ENCODE measurements at regions not wholly inside any gene's neighbourhood (a gene's known extent, or its start where the extent isn't known, plus 50 kb on each side); places are given as distances from the start of the nearest gene placed in this dataset.

DNA sequence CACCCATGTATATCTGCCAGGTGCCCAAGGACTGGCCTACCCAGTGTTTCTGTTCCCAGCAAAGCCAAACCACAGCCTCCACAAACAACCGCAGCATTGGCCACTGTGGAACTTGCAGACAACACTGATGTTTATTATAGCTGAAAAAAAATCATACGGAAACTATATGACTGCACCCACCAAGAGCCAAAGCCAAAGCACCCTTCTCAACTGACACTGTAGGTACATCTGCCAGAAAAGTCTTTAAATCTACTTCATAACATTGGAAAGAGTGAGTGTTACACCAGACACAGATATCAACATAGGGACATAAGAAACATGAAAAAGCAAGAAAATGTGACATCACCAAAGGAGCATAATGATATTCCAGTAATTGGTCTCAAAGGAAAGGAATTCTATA lies 428.0 kb downstream of the PSAT1 start:
- H4K20me1 ChIP-seq (replicated peaks; ENCODE audit: control insufficient read depth, extremely low read depth, insufficient read depth, low read length), result no peaks in the 10 kb centered on the region
- H3K27ac ChIP-seq (ENCODE audit: insufficient read depth, low read depth, low read length), result no peak overlapping the region
- no TSS peak for BruUV-seq (replicated peaks)
- intact Hi-C loops (cut with micrococcal nuclease), result no loop called here
- no peak for TF ChIP-seq EZH2 (IDR thresholded peaks at IDR 0.05; ENCODE audit: borderline replicate concordance, low read depth, low read length, severe bottlenecking)
- no peak for TF ChIP-seq JUN (IDR thresholded peaks at IDR 0.05; ENCODE audit: borderline replicate concordance, insufficient read depth, insufficient read length, low read depth)
- no peak for TF ChIP-seq POLR2AphosphoS5 (IDR thresholded peaks at IDR 0.05; ENCODE audit: insufficient read depth, low read depth, low read length)
- TF ChIP-seq, protein P1, sequence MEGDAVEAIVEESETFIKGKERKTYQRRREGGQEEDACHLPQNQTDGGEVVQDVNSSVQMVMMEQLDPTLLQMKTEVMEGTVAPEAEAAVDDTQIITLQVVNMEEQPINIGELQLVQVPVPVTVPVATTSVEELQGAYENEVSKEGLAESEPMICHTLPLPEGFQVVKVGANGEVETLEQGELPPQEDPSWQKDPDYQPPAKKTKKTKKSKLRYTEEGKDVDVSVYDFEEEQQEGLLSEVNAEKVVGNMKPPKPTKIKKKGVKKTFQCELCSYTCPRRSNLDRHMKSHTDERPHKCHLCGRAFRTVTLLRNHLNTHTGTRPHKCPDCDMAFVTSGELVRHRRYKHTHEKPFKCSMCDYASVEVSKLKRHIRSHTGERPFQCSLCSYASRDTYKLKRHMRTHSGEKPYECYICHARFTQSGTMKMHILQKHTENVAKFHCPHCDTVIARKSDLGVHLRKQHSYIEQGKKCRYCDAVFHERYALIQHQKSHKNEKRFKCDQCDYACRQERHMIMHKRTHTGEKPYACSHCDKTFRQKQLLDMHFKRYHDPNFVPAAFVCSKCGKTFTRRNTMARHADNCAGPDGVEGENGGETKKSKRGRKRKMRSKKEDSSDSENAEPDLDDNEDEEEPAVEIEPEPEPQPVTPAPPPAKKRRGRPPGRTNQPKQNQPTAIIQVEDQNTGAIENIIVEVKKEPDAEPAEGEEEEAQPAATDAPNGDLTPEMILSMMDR (IDR thresholded peaks at IDR 0.05; ENCODE audit: extremely low read depth in 1 of 2, insufficient read depth in 1 of 2, low read depth in 1 of 2, low read length in 2 of 2), result no peak
- TF ChIP-seq MYC (IDR thresholded peaks at IDR 0.05; ENCODE audit: low read depth, low read length), result no peak
- no peak for TF ChIP-seq FOS (IDR thresholded peaks at IDR 0.05; ENCODE audit: borderline replicate concordance, insufficient read depth, low read length)
- TF ChIP-seq GATA2 (IDR thresholded peaks at IDR 0.05; ENCODE audit: insufficient read depth, insufficient read length, low read depth, low read length), result no peak
- no peak for TF ChIP-seq POLR2A (IDR thresholded peaks at IDR 0.05; ENCODE audit: low read depth, low read length)
- TF ChIP-seq MAX (IDR thresholded peaks at IDR 0.05; ENCODE audit: insufficient read depth, insufficient read length), result no peak
- ChIA-PET CTCF (no interaction called here), POLR2A (no interaction called here)
- dilution Hi-C loops (cut with MboI; ENCODE audit: extremely low pct_ligation_motif_present, low sequenced_read_pairs), result no loop called here
- FAIRE-seq (no peak), DNase-seq (ENCODE audit: low read depth, low spot score) (no peak)
- H3K4me3 ChIP-seq (replicated peaks in 1 of 3; ENCODE audit: insufficient read depth in 1 of 3, low read depth in 1 of 3, low read length in 3 of 3), result no peak overlapping the region
- H3K36me3 ChIP-seq (ENCODE audit: control insufficient read depth in 2 of 2, extremely low read depth in 1 of 2, insufficient read depth in 2 of 2, low read length in 2 of 2), result no peaks in the 10 kb centered on the region
- no peaks in the 10 kb centered on the region for H3K79me2 ChIP-seq (ENCODE audit: control insufficient read depth, insufficient read depth, low read length)
- H3K27me3 ChIP-seq (ENCODE audit: control insufficient read depth in 2 of 2, insufficient read depth in 2 of 2, low read length in 2 of 2), result no peaks in the 10 kb centered on the region
- no peak overlapping the region for H3K4me2 ChIP-seq (ENCODE audit: insufficient read depth, low read length)
- no peaks in the 10 kb centered on the region for H3K9me3 ChIP-seq (replicated peaks; ENCODE audit: control insufficient read depth, insufficient read depth, low read length)
- no peaks in the 10 kb centered on the region for H3K4me1 ChIP-seq (ENCODE audit: control insufficient read depth, extremely low read depth, insufficient read depth, low read length)
- H3K9ac ChIP-seq (replicated peaks; ENCODE audit: extremely low read depth, insufficient read depth, low read length), result no peak overlapping the region
- no peaks in the 10 kb centered on the region for H3K9me1 ChIP-seq (replicated peaks; ENCODE audit: control insufficient read depth, extremely low read depth, insufficient read depth, low read length)
- no peak overlapping the region for H2AFZ ChIP-seq (ENCODE audit: low read depth, low read length)
